HG02852 (cell line): ENCODE measurements at regions not wholly inside any gene's neighbourhood (a gene's known extent, or its start where the extent isn't known, plus 50 kb on each side); places are given as distances from the start of the nearest gene placed in this dataset.

Source experiments
- ATAC-seq: cut with Tn5 transposase; IDR thresholded peaks from one replicate; pipeline ENCODE4 v1.9.1; 2021; ENCODE audit warnings: mild to moderate bottlenecking, moderate library complexity; ENCODE audit not compliant: unreplicated experiment

GRCh38 chr18:5601188-5601624 lies 57.4 kb upstream of the EPB41L3 start:
- no peak for ATAC-seq

- no peak for ATAC-seq
Measured at GRCh38 chr18:5600378-5601071, 56.7 kb upstream of the EPB41L3 start.

- ATAC-seq: no peak
Measured at GRCh38 chr18:5596585-5596984, 52.8 kb upstream of the EPB41L3 start.
